Mesothelial cell of epicardium (in vitro differentiated cells): ENCODE measurements at regions not wholly inside any gene's neighbourhood (a gene's known extent, or its start where the extent isn't known, plus 50 kb on each side); places are given as distances from the start of the nearest gene placed in this dataset.

Experiments used
- DNase-seq, 2 experiments: peaks; one replicate each; pipeline ENCODE4 v3.0.0; 2021; ENCODE audit warnings: low spot score in 2 of 2; ENCODE audit not compliant: unreplicated experiment in 2 of 2
- H3K27ac Mint-ChIP-seq: 2 replicates; pipeline ENCODE4 v1.8.0; 2021; ENCODE audit warnings: mixed read lengths
- H3K27me3 Mint-ChIP-seq: 2 replicates; pipeline ENCODE4 v1.8.0; 2021; ENCODE audit warnings: low read depth, mixed read lengths
- H3K36me3 Mint-ChIP-seq: 2 replicates; pipeline ENCODE4 v1.8.0; 2021; ENCODE audit warnings: mixed read lengths
- H3K4me1 Mint-ChIP-seq: 2 replicates; pipeline ENCODE4 v1.8.0; 2021; ENCODE audit warnings: mixed read lengths
- H3K4me3 Mint-ChIP-seq: 2 replicates; pipeline ENCODE4 v1.8.0; 2021; ENCODE audit warnings: mild to moderate bottlenecking, moderate library complexity, mixed read lengths
- H3K9me3 Mint-ChIP-seq: 2 replicates; pipeline ENCODE4 v1.8.0; 2021; ENCODE audit warnings: mixed read lengths
- TF ChIP-seq, protein P1 (sequence below): fragments of 200-600 bp; sonication (generic); IDR thresholded peaks from one replicate; pipeline ENCODE4 v1.5.0; 2021; ENCODE audit warnings: antibody characterized with exemption; ENCODE audit not compliant: unreplicated experiment

DNA sequence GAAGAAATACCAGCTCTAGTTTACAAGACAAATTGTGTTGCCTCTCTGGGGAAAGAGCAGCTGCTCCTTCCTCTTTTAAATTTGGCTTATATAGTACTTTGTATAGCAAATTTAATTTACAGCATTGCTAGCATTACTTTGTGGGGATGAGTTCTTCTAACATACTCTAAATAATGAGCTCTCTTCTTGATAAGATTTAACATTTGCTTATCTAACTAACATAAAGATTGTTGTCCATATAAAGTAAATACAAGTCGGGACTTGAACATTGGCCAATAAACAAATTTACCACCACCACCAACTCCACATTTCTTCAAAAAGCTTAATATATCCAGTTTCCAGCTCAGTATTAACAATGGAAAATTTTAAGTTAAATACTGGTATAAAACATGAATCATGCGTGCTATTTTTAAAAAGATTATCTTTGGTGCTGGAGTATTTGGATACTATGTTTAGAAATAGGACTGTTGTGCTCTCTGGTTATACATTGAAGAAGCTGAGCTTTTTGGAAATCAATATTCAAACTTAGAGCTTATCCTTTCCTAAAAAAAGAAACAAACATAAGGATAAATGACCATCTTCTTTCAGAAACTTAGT lies 1146.9 kb upstream of the GJE1 start:
- Mint-ChIP-seq H3K36me3 (no peaks in the 10 kb centered on the region), H3K9me3 (peaks cover 4% of the 10 kb centered on the region), H3K4me1 (peaks cover 5% of the 10 kb centered on the region), H3K4me3 (no peak overlapping the region), H3K27ac (no peak overlapping the region), H3K27me3 (no peaks in the 10 kb centered on the region)
- DNase-seq: no peak
- TF ChIP-seq, protein P1, sequence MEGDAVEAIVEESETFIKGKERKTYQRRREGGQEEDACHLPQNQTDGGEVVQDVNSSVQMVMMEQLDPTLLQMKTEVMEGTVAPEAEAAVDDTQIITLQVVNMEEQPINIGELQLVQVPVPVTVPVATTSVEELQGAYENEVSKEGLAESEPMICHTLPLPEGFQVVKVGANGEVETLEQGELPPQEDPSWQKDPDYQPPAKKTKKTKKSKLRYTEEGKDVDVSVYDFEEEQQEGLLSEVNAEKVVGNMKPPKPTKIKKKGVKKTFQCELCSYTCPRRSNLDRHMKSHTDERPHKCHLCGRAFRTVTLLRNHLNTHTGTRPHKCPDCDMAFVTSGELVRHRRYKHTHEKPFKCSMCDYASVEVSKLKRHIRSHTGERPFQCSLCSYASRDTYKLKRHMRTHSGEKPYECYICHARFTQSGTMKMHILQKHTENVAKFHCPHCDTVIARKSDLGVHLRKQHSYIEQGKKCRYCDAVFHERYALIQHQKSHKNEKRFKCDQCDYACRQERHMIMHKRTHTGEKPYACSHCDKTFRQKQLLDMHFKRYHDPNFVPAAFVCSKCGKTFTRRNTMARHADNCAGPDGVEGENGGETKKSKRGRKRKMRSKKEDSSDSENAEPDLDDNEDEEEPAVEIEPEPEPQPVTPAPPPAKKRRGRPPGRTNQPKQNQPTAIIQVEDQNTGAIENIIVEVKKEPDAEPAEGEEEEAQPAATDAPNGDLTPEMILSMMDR: no peak

DNA sequence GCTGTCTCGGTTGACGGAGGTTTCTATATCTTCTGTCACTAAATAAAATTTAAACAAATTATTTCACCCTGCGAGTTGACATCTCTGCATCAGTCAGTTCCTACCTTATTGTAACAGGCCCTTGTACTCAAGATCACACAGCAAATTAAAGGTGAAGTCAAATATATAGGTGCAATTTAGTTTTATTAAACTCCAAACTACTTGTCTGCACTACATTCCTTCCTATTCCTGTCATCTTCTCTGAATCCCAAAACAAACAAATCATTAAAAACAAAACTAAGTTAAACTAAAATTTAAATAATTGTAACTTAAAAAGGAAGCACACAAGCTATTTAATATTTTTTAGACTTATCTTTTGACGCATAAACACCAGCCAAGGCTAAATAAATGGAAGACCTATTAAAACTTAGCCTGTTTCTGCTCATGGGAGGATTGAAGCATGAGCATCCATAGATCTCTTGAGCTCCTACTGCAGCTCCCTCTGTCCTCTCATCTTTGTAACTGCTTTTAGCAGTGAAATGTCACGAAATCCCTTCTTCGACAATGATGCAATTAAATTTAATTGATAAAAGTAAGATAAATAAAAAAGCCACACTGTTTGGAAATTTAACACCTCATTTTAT lies 1152.3 kb upstream of the GJE1 start:
- peaks cover 12% of the 10 kb centered on the region for H3K4me1 Mint-ChIP-seq
- DNase-seq: no peak
- no peak overlapping the region for H3K27ac Mint-ChIP-seq
- H3K4me3 Mint-ChIP-seq: no peak overlapping the region
- TF ChIP-seq, protein P1: no peak
- H3K9me3 Mint-ChIP-seq: no peaks in the 10 kb centered on the region
- no peaks in the 10 kb centered on the region for H3K36me3 Mint-ChIP-seq
- H3K27me3 Mint-ChIP-seq: no peaks in the 10 kb centered on the region

DNA sequence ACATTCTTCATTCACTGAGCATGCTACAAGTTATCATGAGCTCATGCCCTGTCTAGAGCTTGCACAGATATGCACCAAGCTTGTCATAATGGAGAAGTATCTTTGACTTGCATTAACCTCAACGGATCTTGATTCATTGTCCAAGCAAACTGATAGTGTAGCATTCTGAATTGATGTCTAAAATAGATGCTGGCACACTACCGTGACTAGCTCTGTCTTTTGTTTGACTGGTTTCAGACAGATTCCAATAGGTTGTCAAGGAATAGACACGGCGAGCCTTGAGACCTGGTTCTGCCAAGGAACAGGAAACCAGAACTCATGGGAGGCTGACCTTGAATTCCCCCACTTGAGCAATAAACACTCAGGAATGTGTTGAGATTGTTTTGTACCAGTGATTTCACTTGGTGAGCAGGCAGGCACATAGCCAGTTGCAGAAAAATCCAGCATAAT lies 1153.1 kb upstream of the GJE1 start:
- Mint-ChIP-seq H3K27ac (no peak overlapping the region), H3K4me1 (peaks cover 12% of the 10 kb centered on the region)
- TF ChIP-seq, protein P1: no peak

DNA sequence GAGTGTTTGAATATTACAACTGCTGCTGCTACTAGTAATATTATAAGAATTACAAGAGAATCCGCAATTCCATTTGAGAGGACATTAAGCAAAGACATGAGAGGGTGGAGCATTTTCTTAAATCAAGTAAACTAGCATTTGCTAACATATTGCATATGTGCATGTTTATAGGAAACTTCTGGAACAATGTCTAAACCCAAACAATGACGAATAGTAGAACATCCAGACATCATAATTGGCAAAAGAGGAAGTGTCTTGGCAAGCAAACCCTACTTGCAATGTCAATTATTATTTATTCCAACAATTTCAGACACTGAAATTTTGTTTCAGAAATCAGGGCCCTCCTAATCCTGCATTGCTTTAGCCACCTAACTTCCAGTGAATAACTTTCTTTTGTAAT lies 1155.3 kb upstream of the GJE1 start:
- H3K36me3 Mint-ChIP-seq: no peaks in the 10 kb centered on the region
- no peak for DNase-seq
- H3K4me3 Mint-ChIP-seq: no peak overlapping the region
- TF ChIP-seq, protein P1: no peak
- H3K4me1 Mint-ChIP-seq: peaks cover 12% of the 10 kb centered on the region
- H3K27ac Mint-ChIP-seq: no peak overlapping the region
- peaks cover 19% of the 10 kb centered on the region for H3K9me3 Mint-ChIP-seq
- H3K27me3 Mint-ChIP-seq: no peaks in the 10 kb centered on the region

More for the DNA sequence above, 1153.1 kb upstream of the GJE1 start:
- Mint-ChIP-seq H3K4me3 (no peak overlapping the region), H3K27me3 (no peaks in the 10 kb centered on the region), H3K9me3 (no peaks in the 10 kb centered on the region), H3K36me3 (no peaks in the 10 kb centered on the region)
- DNase-seq: no peak

DNA sequence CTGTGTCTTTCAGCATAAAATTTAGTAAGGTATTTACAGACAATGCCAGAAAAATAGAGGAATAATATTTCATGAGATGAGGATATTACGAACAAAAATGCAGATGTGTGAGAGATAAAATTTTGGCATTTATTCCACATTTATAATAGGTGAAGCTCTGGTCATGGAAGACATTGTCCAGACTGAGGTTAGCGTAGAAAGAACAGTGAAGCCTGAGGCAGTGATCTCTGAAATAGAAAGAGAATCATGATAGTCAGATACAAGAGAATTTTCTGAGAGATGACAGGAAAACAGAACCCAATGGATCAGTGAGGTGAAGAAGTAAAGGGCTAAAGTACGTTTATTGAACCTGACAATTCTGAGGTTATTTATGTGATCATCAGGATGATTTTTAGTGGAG lies 1155.9 kb upstream of the GJE1 start:
- Mint-ChIP-seq H3K27ac (no peak overlapping the region), H3K4me1 (peaks cover 12% of the 10 kb centered on the region), H3K4me3 (no peak overlapping the region), H3K36me3 (peaks cover 3% of the 10 kb centered on the region), H3K27me3 (no peaks in the 10 kb centered on the region), H3K9me3 (peaks cover 25% of the 10 kb centered on the region)
- TF ChIP-seq, protein P1: no peak
- DNase-seq: no peak
